ENCODE measurements at regions not wholly inside any gene's neighbourhood (a gene's known extent, or its start where the extent isn't known, plus 50 kb on each side); places are given as distances from the start of the nearest gene placed in this dataset.

- no peak for DNase-seq
Observed at GRCh38 chr2:42910645-42911405, 118.4 kb upstream of the HAAO start.

GRCh38 chr2:42909966-42910365 lies 117.6 kb upstream of the HAAO start:
- DNase-seq: no peak

GRCh38 chr2:42908518-42909200 lies 116.3 kb upstream of the HAAO start:
- DNase-seq: no peak

GRCh38 chr2:42907835-42908234 lies 115.5 kb upstream of the HAAO start:
- DNase-seq: no peak

- DNase-seq: no peak
Observed at GRCh38 chr2:42906557-42907411, 114.4 kb upstream of the HAAO start.

GRCh38 chr2:42906111-42906556 lies 113.8 kb upstream of the HAAO start:
- no peak for DNase-seq

- DNase-seq: no peak
Observed at GRCh38 chr2:42905341-42906110, 113.1 kb upstream of the HAAO start.

- no peak for DNase-seq
Observed at GRCh38 chr2:42904576-42904876, 112.1 kb upstream of the HAAO start.

- DNase-seq: no peak
Observed at GRCh38 chr2:42903821-42904575, 111.6 kb upstream of the HAAO start.

- DNase-seq: no peak
Observed at GRCh38 chr2:42902939-42903709, 110.7 kb upstream of the HAAO start.

GRCh38 chr2:42901076-42901640 lies 108.8 kb upstream of the HAAO start:
- no peak for DNase-seq

GRCh38 chr2:42900289-42900891 lies 108.0 kb upstream of the HAAO start:
- no peak for DNase-seq

- no peak for DNase-seq
Observed at GRCh38 chr2:42897358-42897757, 105.0 kb upstream of the HAAO start.

GRCh38 chr2:42895791-42896135 lies 103.4 kb upstream of the HAAO start:
- no peak for DNase-seq

- DNase-seq: no peak
Observed at GRCh38 chr2:42895134-42895790, 102.9 kb upstream of the HAAO start.

GRCh38 chr2:42893047-42893758 lies 100.8 kb upstream of the HAAO start:
- no peak for DNase-seq

GRCh38 chr2:42890791-42891355 lies 98.5 kb upstream of the HAAO start:
- no peak for DNase-seq

- DNase-seq: no peak
Observed at GRCh38 chr2:42888321-42889245, 96.2 kb upstream of the HAAO start.

Measured in activated CD4-positive, alpha-beta T cell treated with anti-CD3 and anti-CD28 coated beads, Interleukin-2, amount 50 U/mL, for 16 hours (primary cell).